Hematopoietic multipotent progenitor cell treated with erythropoietin and hydrocortisone succinate and interleukin-3 and kit ligand, for 8 days (in vitro differentiated cells): ENCODE measurements at regions not wholly inside any gene's neighbourhood (a gene's known extent, or its start where the extent isn't known, plus 50 kb on each side); places are given as distances from the start of the nearest gene placed in this dataset.
"Not testable (repeated sequence)": the region's sequence is repeated elsewhere in the genome, so short reads cannot be mapped to it uniquely, and the experiment has no call there.

Source experiments
- DNase-seq: peaks from one replicate; pipeline ENCODE4 v3.0.0-alpha.2; 2015

DNA sequence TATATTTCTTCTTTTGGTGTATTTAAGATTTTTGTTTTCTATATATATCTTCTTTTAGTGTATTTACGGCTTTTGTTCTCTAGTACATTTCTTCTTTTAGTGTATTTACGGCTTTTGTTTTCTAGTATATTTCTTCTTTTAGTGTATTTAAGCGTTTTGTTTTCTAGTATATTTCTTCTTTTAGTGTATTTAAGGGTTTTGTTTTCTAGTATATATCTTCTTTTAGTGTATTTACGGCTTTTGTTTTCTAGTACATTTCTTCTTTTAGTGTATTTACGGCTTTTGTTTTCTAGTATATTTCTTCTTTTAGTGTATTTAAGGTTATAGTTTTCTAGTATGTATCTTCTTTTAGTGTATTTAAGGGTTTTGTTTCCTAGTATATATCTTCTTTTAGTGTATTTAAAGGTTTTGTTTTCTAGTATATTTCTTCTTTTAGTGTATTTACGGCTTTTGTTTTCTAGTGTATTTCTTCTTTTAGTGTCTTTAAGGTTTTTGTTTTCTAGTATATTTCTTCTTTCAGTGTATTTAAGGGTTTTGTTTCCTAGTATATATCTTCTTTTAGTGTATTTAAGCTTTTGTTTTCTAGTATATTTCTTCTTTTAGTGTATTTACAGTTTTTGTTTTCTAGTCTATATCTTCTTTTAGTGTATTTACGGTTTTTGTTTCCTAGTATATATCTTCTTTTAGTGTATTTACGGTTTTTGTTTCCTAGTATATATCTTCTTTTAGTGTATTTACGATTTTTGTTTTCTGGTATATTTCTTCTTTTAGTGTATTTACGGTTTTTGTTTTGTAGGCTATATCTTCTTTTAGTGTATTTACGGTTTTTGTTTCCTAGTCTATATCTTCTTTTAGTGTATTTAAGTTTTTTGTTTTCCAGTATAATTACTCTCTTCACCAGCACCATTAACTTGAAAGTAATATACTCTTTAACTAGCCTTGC, 249.4 kb downstream of the SHOX start:
- DNase-seq: not testable (repeated sequence)

DNA sequence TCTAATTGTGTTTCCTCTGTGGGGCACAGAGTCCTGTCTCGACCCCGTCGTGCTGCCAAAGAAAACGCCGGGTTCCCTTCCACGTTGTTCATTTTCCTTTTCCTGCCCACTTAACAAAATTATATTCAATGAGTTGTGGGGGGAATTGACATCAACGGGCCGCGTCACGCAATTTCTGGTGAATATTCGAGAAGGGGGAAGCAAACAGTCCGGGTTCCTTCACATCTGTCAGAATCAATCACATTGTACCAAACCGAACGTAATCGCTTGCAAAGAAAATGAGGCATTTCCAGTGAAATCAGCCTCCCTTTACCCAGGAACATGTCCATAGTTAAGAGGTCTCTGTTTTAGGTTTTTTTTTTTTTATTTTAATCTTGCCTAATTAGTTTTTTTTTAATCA, 243.5 kb downstream of the SHOX start:
- no peak for DNase-seq

DNA sequence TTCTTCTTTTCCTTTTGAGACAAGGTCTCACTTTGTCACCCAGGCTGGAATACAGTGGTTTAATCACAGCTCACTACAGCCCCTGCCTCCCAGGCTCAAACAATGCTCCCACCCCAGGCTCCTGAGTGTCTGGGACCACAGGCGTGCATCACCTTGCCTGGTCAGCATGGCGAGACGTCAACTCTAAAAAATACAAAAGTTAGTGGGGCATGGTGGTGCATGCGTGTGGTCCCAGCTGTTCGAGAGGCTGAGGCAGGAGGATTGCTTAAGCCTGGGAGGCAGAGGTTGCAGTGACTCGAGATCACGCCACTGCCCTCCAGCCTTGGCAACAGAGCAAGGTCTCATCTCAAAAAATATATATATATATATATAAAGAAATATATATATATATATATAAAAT, 242.4 kb downstream of the SHOX start:
- no peak for DNase-seq

DNA sequence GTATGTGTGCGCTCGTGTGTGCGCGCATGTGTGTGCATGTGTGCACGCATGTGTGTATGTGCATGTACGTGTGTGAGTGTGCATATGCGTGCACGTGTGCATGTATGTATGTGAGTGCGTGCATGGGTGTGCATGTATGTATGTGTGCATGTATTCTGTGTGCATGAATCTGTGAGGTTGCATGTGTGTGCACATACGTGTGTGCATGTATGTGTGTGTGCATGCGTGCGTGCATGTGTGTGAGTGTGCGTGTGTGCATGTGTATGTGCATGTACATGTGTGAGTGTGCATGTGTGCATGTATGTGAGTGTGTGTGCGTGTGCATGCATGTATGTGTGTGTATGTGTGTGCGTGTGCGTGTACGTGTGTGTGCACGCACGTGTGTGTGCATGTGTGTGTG, 241.5 kb downstream of the SHOX start:
- no peak for DNase-seq

DNA sequence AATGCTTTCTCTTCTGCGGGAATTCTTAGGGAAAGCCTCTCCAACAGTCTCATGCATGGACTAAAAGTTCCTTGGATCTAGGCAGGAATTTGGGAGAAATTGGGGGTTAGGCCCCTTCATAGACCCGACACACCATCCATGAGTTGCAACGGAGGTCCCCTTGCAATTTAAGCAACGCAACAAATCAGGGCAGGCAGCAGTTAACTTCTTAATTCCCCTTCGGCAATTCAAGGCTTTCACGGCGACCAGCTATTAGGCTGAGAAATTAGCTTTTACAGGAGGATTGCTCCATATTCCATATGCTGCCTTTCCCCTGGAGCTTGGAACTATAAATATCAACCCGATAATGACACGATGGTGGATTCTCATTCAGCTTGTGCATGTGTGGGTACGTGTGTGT, 241.0 kb downstream of the SHOX start:
- no peak for DNase-seq

DNA sequence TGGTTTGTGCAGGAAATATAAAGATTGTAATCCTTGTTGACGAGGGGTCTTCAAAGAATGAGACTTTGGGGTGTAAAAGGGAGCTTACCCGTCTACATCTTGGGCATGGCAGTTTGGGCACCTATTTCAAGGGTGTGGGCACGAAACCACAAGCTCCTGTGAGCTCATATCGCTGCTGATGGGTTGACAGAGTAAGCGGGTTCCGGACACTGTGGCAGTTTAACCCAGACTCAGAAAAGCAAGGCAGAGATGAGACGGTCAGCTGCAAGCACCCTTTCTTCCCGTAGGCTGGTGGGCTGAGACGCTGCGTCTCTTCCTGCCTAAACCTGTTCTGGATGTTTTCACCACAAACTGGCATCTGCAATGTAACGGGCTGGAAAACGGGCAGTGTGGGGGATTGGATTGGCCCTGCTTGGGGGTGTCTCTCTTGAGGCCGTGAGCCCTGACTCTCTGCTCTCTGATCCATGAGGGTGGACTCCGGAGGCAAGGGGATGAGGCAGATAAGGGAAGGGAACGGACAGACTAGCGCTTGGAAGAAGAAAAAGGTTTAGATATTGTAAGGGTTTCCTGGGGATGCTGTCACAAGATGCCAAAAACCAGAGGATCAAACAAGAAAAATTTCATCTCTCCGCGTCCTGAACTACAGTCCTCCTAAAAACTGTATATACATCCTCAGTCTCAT, 237.5 kb downstream of the SHOX start:
- no peak for DNase-seq

DNA sequence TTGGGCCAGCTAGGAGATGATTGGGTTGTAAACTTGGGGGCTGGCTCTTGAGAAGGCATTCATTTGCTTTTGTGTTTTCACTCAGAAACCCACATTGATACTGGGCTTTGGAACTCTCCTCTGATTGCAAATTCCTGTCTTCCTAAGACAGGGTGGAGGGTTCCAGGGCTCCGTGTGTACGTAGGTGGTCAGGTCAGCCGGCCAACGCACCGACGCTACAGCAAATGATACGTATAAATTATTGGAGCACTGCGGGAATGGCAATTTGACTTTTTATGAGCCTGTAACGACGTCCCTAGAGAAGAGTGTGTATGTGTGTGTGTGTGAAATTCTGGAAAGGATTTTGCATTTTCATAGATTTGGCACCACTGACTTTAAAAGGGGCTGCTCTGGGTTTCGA, 236.9 kb downstream of the SHOX start:
- no peak for DNase-seq

DNA sequence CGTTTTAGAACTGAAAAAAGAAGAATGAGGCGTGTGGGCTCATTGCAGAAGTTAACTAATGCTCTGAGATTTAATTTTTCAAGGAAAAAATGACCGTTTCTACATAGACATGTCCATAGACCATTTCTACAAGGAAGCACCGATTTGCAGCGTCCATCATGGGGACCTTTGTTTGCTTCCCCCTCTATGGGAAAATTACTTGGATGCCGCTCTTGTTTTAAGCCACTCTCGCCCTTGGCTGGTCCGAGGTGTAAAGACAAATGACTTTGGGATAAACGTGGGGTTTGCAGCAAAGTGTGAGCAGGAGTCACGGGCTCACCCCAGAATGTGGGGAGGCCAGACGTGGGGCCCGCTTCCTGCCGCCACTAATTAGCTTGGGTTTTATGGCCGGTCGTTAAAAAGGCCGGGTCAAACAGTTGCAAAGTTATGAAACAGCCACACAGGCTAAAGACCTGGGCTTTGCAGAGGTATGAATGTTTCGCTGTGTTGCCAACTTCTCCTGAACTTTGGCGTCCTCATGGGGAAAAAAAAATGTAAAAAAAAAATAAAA, 235.9 kb downstream of the SHOX start:
- no peak for DNase-seq

DNA sequence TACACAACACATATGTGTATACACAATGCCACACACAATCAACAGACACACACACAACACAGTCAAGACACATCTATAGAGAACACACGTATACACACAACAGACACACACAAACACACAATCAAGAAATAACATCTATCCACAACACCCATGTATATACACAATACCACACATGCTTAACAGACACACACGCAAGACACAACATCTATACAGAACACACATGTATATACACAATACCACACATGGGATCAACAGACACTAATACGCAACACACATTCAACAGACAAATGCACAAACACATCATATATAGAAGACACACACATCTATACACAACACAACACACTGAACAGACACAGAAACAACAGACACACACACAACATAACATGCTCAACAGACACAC, 234.8 kb downstream of the SHOX start:
- no peak for DNase-seq

DNA sequence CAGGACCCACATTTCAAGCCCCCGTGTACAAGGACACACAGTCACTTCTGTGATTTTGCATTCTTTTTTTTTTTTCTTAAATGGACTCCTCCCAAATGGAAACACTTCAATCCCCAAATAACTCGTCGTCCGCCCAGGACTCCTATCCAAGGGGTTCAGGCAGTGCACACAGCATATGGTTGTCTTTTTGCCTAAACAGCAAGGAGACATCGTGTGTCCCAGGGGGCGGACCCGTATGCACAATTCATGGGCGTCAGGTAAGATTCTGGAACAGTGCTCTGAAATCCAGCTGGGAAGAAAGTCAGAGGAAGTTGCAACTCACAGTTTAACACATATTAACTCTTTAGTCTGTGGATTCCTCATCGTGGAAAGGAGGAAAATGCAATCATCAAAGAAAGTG, 231.3 kb downstream of the SHOX start:
- DNase-seq: no peak

DNA sequence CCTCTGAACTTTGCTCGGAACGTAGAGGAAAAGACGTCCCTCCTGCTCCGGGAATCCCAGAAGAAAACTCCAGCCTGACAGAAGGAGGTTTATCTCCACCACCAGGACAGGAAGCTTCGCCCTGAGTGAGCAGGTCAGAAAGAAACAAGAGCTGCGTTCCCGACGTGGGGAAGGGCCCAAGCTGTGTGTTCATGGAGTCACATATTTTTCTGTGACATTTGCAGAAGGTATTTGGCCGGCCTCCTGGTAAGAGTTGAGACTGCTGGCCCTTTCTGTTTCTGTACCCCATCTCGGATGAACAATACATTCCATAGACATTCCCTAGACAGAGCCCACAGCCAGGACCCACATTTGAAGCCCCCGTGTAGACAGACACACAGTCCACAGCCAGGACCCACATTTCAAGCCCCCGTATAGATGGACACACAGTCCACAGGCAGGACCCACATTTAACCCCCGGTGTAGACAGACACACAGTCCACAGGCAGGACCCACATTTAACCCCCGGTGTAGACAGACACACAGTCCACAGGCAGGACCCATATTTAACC, 230.8 kb downstream of the SHOX start:
- DNase-seq: no peak

DNA sequence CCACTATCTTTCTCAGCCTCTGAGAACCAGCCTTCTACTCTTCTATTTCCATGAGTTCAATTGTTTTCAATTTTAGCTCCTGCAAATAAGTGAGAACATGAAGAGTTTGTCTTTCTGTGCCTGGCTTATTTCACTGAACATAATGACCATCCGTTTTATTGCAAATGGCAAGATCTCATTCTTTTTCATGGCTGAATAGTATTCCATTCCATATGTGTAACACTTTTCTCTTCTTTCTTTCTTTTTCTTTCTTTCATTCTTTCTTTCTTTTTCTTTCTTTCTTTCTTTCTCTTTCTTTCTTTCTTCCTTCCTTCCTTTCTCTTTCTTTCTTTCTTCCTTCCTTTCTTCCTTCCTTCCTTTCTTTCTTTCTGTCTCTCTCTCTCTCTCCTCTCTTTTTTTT, 228.7 kb downstream of the SHOX start:
- no peak for DNase-seq

DNA sequence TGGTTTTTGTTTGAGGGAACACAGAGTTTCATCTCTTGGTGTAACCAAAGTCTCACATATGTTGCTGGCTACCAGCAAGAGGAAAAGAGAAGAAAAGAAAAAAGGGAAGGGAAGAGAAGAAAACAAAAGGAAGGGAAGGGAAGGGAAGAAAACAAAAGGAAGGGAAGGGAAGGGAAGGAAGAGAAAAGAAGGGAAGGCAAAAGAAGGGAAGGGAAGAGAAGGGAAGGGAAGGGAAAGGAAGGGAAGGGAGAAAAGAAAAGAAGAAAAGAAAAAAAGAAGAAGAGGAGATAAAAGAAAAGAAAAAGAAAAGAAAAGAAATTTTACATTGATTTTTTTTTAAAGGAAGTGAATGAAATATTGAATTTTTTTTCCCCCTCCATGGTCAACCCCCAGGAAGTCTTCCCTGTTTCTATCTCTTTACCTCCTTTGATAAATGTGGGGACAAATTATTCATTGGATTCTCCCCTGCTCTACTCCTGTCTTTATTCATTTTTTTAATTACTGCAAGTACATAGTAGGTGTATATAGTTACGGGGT, 228.0 kb downstream of the SHOX start:
- no peak for DNase-seq

DNA sequence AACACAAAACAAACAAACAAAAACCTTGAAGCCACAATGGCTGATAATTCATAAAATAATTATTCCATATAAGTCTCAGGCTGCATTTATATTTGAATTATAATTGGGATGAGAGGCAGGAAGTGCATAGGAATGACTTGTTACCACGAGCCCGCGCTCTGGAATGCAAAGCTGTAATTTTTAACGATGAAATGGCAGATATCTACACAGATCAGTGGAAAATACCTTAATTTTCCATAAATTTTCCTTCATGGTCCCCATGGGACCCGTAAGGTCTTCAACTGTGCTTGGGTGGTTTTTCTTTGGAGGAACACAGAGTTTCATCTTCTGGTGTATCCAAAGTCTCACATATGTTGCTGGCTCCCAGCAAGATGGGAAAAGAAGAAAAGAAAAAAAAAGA, 226.8 kb downstream of the SHOX start:
- no peak for DNase-seq

DNA sequence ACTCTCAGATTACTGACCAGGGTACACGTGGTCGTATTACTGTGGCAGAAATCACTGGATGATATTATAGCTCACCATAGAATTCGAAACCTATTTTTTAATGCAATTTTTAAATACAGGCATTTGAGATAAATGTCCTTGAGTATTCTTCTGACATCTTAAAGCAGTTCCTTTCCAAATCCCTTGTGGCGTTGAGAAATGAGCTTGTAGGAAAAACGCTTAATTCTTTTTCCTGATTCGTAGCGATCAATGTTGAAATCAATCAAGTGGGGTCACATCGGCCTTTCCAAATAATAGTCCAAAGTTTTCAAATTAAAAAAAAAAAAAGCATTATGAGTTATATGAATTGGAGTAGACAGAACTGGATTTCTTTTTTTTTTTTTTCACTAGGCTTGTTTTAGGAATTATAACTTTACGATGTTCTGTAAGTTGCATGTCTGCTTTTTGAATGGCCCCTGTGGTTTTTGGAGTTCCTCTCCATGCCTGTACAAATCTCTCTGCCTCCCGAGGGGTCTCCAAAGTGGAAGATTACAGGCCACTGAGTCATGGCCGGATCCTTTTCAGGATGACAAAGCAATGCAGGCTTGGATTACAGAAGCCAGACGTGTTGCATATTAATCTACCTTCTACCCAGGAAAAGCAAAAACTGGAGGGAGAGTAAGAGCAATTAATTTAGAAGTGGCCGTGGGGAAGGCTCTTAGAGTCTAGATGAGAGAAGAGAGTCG, 226.1 kb downstream of the SHOX start:
- DNase-seq: no peak

DNA sequence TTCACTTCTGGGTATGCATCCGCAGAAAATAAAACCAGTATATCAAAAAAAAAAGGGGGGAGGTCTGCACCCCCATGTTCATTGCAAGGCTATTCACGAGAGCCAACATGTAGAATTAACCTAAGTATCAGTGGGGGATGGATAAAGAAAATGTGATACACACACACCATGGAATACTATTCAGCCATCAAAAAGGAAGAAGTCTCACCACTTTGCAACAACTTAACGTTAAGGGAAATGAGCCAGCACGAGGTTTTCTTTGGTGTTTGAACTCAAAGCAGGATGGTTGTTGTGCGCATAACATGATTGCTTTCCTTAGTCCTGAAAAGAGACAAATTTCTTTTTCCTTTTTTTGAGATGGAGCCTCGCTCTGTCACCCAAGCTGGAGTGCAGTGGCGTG, 222.7 kb downstream of the SHOX start:
- DNase-seq: no peak

DNA sequence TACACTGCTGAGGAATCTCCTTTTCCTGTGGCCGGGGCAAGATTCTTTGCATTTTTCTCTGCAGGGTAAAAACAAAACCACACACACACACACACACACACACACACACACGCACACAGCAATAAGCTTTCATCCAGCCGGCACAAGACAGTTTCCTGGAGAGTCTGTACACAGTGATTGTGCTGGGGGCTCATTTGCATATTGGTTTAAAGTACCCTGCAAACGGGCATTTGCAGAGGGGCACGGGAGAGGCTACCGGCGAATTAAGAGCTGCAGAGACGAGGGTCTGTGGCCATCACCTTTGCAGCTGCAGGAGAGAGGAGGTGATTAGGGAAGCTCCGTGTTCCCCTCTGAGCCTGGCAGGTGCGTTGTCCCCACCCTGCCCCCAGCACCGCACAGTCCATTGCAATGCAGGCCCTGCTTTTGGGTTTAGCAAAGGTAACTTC, 219.9 kb downstream of the SHOX start:
- DNase-seq: no peak

DNA sequence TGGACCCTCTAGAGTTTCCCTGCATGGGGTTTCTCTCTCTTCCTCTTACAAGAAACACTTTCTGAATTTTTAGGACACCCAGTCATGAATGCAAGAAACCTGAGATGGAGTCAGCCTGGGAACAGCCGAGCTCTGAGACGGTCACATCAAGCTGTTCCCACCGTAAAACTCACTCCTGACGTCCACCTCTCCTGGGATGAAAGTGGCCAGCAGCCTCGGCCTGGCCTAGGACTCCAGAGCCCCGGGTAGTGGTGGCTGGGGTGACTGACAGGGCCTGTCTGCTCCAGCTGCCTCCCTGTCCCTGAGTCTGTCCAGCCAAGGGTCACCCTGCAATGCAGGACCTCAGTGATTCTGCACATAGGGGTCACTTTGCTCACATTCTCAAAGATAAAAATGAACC, 217.8 kb downstream of the SHOX start:
- no peak for DNase-seq

DNA sequence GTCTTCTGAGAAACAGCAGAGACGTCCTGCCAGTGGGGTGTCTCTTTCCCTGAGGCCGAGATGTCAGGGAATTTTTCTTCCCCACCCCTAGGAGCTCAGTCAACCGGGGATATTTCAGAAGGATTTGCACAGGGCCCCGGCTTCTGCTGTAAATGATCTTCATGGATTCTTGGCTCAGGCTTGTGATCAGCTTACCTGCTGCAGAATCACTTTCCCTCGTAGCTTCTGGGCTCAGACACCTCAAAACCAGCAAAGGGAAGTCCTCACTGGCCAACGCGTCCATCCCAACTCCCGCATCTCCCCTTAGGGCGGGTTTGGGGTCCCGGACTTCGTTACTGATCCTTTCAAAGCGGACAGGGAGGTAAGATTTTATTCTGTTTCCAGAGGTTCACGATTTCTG, 212.7 kb downstream of the SHOX start:
- no peak for DNase-seq

DNA sequence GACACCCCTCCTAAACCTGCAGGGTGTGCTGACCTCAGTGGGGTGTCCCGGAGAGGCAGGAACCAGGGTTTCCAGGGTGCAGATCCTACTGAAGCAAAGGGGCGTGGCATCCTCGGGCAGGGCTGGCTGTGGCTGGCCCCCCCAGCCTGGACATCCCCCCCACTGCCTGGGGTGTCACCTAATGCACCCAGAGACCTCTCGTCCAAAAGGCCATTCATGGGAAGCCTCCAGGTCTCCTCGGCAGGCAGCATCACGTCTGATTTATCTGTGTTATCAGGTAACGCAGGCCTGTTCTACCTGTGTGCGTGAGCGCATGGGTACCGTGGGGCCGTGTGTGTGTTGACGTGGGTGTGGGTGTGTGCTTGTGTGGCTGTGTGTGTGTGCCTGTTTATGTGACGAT, 210.0 kb downstream of the SHOX start:
- DNase-seq: no peak

DNA sequence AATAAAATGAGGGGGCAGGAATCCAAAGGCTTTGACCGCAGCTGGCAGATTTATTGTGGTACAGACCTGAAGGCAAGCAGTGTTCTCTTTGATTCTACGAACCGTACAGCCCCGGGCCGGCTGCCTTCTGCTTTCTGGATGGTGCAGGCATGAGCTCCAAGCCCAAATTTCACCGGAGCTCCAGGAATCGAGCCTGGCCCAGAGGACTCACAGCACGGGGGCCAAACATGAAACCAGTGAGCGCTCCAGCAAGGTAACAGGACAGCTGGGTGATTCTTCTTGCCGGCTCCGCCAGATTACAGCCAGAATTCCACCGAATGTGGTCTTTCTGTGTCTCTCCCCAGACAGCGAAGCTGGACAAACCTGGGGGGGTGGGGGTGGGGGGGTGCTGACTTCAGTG, 208.1 kb downstream of the SHOX start:
- DNase-seq: not testable (repeated sequence)

DNA sequence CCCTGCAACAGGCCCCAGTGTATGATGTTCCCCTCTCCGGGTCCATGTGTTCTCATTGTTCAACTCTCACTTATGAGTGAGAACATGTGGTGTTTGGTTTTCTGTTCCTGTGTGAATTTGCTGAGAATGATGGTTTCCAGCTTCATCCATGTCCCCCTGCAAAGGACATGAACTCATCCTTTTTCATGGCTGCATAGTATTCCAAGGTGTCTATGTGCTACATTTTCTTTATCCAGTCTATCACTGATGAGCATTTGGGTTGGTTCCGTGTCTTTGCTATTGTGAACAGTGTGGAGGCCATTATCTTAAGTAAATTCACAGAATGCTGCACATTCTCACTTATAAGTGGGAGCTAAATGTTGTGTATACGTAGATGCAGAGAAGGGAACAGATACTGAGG, 205.3 kb downstream of the SHOX start:
- not testable (repeated sequence) for DNase-seq

DNA sequence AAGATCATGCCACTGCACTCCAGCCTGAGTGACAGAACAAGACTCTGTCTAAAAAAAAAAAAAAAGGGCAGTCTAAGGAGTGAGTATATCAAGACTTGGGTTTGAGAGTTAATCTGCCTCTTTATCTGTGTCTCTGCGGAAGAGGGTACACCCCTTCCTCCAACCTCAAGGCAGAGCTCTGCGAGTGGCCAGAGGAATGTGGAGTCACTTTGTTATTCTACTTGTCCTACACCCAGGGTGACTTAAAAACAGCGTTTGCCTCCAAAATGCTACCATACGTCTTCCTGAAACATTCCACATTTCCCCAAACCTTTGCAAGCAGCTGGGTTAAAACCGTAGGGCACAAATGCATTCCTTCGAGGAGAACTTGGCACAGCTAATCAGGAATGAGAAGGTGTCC, 199.9 kb downstream of the SHOX start:
- DNase-seq: no peak
